H9 (cell line): ENCODE measurements at regions not wholly inside any gene's neighbourhood (a gene's known extent, or its start where the extent isn't known, plus 50 kb on each side); places are given as distances from the start of the nearest gene placed in this dataset.

Source experiments
- DNase-seq: peaks from one replicate; pipeline ENCODE4 v3.0.0-alpha.2; 2017
- H2AFZ ChIP-seq: one replicate; pipeline ENCODE4 v1.6.1; 2013; ENCODE audit warnings: mild to moderate bottlenecking, low read length, control low read depth, moderate library complexity
- H2AK5ac ChIP-seq: 2 replicates; pipeline ENCODE4 v1.6.1; 2013; ENCODE audit warnings: low read length, control low read depth, mixed read lengths; ENCODE audit not compliant: insufficient read length
- H2BK120ac ChIP-seq: one replicate; pipeline ENCODE4 v1.6.1; 2013; ENCODE audit warnings: low read depth, mild to moderate bottlenecking, low read length, control low read depth, inconsistent platforms; ENCODE audit not compliant: poor library complexity, severe bottlenecking
- H2BK12ac ChIP-seq: 2 replicates; pipeline ENCODE4 v1.6.1; 2013; ENCODE audit warnings: low read length, control low read depth, mixed read lengths, low read depth; ENCODE audit not compliant: insufficient read length
- H2BK15ac ChIP-seq: 2 replicates; pipeline ENCODE4 v1.6.1; 2013; ENCODE audit warnings: low read depth, low read length, control low read depth
- H2BK20ac ChIP-seq: one replicate; pipeline ENCODE4 v1.6.1; 2013; ENCODE audit warnings: low read depth, mild to moderate bottlenecking, low read length, control low read depth, inconsistent platforms; ENCODE audit not compliant: poor library complexity, severe bottlenecking
- H2BK5ac ChIP-seq: 2 replicates; pipeline ENCODE4 v1.6.1; 2013; ENCODE audit warnings: low read length, control low read depth, mixed read lengths; ENCODE audit not compliant: insufficient read length
- H3K14ac ChIP-seq: 2 replicates; pipeline ENCODE4 v1.6.1; 2013; ENCODE audit warnings: low read length, control low read depth; ENCODE audit not compliant: insufficient read depth
- H3K18ac ChIP-seq: 2 replicates; pipeline ENCODE4 v1.6.1; 2013; ENCODE audit warnings: low read depth, mild to moderate bottlenecking, mixed read lengths, low read length, control low read depth; ENCODE audit not compliant: insufficient read length
- H3K23ac ChIP-seq: 2 replicates; pipeline ENCODE4 v1.6.1; 2013; ENCODE audit warnings: low read length, control low read depth, mixed read lengths, low read depth; ENCODE audit not compliant: insufficient read length
- H3K23me2 ChIP-seq: 2 replicates; pipeline ENCODE4 v1.6.1; 2013; ENCODE audit warnings: low read depth, mild to moderate bottlenecking, mixed read lengths, low read length, control low read depth; ENCODE audit not compliant: insufficient read length, poor library complexity, severe bottlenecking
- H3K27ac ChIP-seq: 2 replicates; pipeline ENCODE4 v1.5.1; 2013; ENCODE audit warnings: low read length, control low read depth, mixed read lengths, low read depth; ENCODE audit not compliant: insufficient read length
- H3K27me3 ChIP-seq: 2 replicates; pipeline ENCODE4 v1.6.1; 2013; ENCODE audit warnings: low read length, control low read depth, inconsistent platforms; ENCODE audit not compliant: insufficient read depth
- H3K4ac ChIP-seq: 2 replicates; pipeline ENCODE4 v1.6.1; 2013; ENCODE audit warnings: low read depth, mild to moderate bottlenecking, control low read depth, inconsistent platforms, low read length, moderate library complexity
- H3K4me1 ChIP-seq: 2 replicates; pipeline ENCODE4 v1.6.1; 2013; ENCODE audit warnings: low read length, control low read depth, inconsistent platforms; ENCODE audit not compliant: insufficient read depth
- H3K4me2 ChIP-seq: 2 replicates; pipeline ENCODE4 v1.6.1; 2013; ENCODE audit warnings: low read length, control low read depth, mixed read lengths; ENCODE audit not compliant: insufficient read length, insufficient read depth
- H3K56ac ChIP-seq: 2 replicates; pipeline ENCODE4 v1.6.1; 2013; ENCODE audit warnings: low read depth, mild to moderate bottlenecking, mixed read lengths, low read length, control low read depth; ENCODE audit not compliant: insufficient read length
- H3K79me1 ChIP-seq: 2 replicates; pipeline ENCODE4 v1.6.1; 2013; ENCODE audit warnings: low read depth, mild to moderate bottlenecking, moderate library complexity, low read length, control low read depth, inconsistent platforms; ENCODE audit not compliant: insufficient read depth, poor library complexity, severe bottlenecking
- H3K79me2 ChIP-seq: 2 replicates; pipeline ENCODE4 v1.6.1; 2013; ENCODE audit warnings: low read length, control low read depth, inconsistent platforms; ENCODE audit not compliant: insufficient read depth
- H3K9ac ChIP-seq: 2 replicates; pipeline ENCODE4 v1.6.1; 2013; ENCODE audit warnings: low read length, control low read depth, mixed read lengths; ENCODE audit not compliant: insufficient read length; ENCODE audit errors: extremely low read depth
- H3K9me3 ChIP-seq: one replicate; pipeline ENCODE4 v1.6.1; 2013; ENCODE audit warnings: low read depth, low read length, inconsistent platforms; ENCODE audit not compliant: control insufficient read depth
- H3T11ph ChIP-seq: one replicate; pipeline ENCODE4 v1.6.1; 2013; ENCODE audit warnings: mild to moderate bottlenecking, low read length, control low read depth, inconsistent platforms
- H4K20me1 ChIP-seq: one replicate; pipeline ENCODE4 v1.6.1; 2013; ENCODE audit not compliant: control insufficient read depth, insufficient read length, insufficient read depth
- H4K5ac ChIP-seq: 2 replicates; pipeline ENCODE4 v1.6.1; 2013; ENCODE audit warnings: low read depth, mild to moderate bottlenecking, mixed read lengths, low read length, control low read depth; ENCODE audit not compliant: insufficient read length
- H4K8ac ChIP-seq: replicated peaks from 2 replicates; pipeline ENCODE4 v1.6.1; 2013; ENCODE audit warnings: low read length, control low read depth, mixed read lengths, low read depth; ENCODE audit not compliant: insufficient read length
- H4K91ac ChIP-seq: 2 replicates; pipeline ENCODE4 v1.6.1; 2013; ENCODE audit warnings: low read depth, mild to moderate bottlenecking, moderate library complexity, mixed read lengths, low read length, control low read depth; ENCODE audit not compliant: insufficient read length
- H3K27ac Mint-ChIP-seq, 3 experiments: 2 replicates in 2 of 3; 3 replicates in 1 of 3; pipeline ENCODE4 v1.8.0; 2020 to 2021; ENCODE audit warnings: mixed read lengths in 3 of 3, mild to moderate bottlenecking in 1 of 3, moderate library complexity in 1 of 3
- H3K27me3 Mint-ChIP-seq: 2 replicates; pipeline ENCODE4 v1.8.0; 2021; ENCODE audit warnings: low read depth, mild to moderate bottlenecking, moderate library complexity, mixed read lengths
- H3K36me3 Mint-ChIP-seq, 3 experiments: 2 replicates in 2 of 3; 3 replicates in 1 of 3; pipeline ENCODE4 v1.8.0; 2020 to 2021; ENCODE audit warnings: low read depth in 3 of 3, mixed read lengths in 3 of 3; ENCODE audit not compliant: insufficient read depth in 1 of 3
- H3K4me1 Mint-ChIP-seq, 2 experiments: 2 replicates each; pipeline ENCODE4 v1.8.0; 2020; ENCODE audit warnings: mixed read lengths in 2 of 2
- H3K4me3 Mint-ChIP-seq, 2 experiments: 2 replicates in 1 of 2; 3 replicates in 1 of 2; pipeline ENCODE4 v1.8.0; 2020 to 2021; ENCODE audit warnings: mild to moderate bottlenecking in 2 of 2, mixed read lengths in 2 of 2, moderate library complexity in 1 of 2
- H3K9me3 Mint-ChIP-seq, 2 experiments: 2 replicates in 1 of 2; 3 replicates in 1 of 2; pipeline ENCODE4 v1.8.0; 2020; ENCODE audit warnings: mild to moderate bottlenecking in 2 of 2, mixed read lengths in 2 of 2, moderate library complexity in 1 of 2
- CTCF ChIP-seq: fragments of 200-600 bp; sonication (generic); conservative IDR thresholded peaks from 3 replicates; pipeline ENCODE4 v1.8.0; 2021; ENCODE audit warnings: antibody characterized with exemption, mild to moderate bottlenecking
- WGBS: extraction: QIAGEN DNeasy Blood & Tissue Kit; methylation state at CpG from one replicate; pipeline ENCODE4 v1.1.7; 2013; ENCODE audit warnings: missing lambda C conversion rate, low lambda C conversion rate, mixed read lengths; ENCODE audit not compliant: insufficient read length; ENCODE audit errors: extremely low coverage; 5-methylcytosine and 5-hydroxymethylcytosine counted together

GRCh38 chr10:20978617-20979016 is 81.5 kb upstream of the NEBL start:
- Mint-ChIP-seq H3K9me3 (no peaks in the 10 kb centered on the region), H3K4me1 (peaks cover 2 to 13% of the 10 kb centered on the region in 2 experiments; a peak in 2 of 4 replicates), H3K27ac (no peak overlapping the region), H3K27me3 (no peaks in the 10 kb centered on the region), H3K36me3 (no peaks in the 10 kb centered on the region), H3K4me3 (no peak overlapping the region)
- Histone ChIP-seq H4K20me1 (no peaks in the 10 kb centered on the region), H2BK5ac (no peak overlapping the region), H3K18ac (no peak overlapping the region), H3K9ac (no peak overlapping the region), H3K4me2 (no peak overlapping the region), H2BK20ac (no peak overlapping the region), H2BK120ac (no peak overlapping the region), H3K27me3 (no peaks in the 10 kb centered on the region), H3K4ac (no peak overlapping the region), H3K14ac (no peak overlapping the region), H4K8ac (no peak overlapping the region), H4K5ac (no peak overlapping the region), H3K79me1 (no peaks in the 10 kb centered on the region), H3K4me1 (no peaks in the 10 kb centered on the region), H3K27ac (no peak overlapping the region), H3T11ph (no peak overlapping the region), H2AFZ (no peak overlapping the region), H2AK5ac (no peak overlapping the region), H3K56ac (no peak overlapping the region), H3K9me3 (no peaks in the 10 kb centered on the region), H3K23me2 (no peaks in the 10 kb centered on the region), H2BK12ac (no peak overlapping the region), H2BK15ac (no peak overlapping the region), H3K79me2 (no peaks in the 10 kb centered on the region), H3K23ac (no peak overlapping the region), H4K91ac (no peak overlapping the region)
- WGBS = no CpG with 5 or more reads among the region's 5 CpGs
- no peak for TF ChIP-seq CTCF
- DNase-seq = no peak
